ENCODE measurements at regions not wholly inside any gene's neighbourhood (a gene's known extent, or its start where the extent isn't known, plus 50 kb on each side); places are given as distances from the start of the nearest gene placed in this dataset.

- H3K18ac ChIP-seq (ENCODE audit: insufficient read length, low read depth, low read length) = no peak overlapping the region
- no peak for TF ChIP-seq CTCF (conservative IDR thresholded peaks at IDR 0.05)
- H2BK15ac ChIP-seq (ENCODE audit: low read depth, low read length) = no peak overlapping the region
- H4K91ac ChIP-seq (ENCODE audit: insufficient read length, low read depth, low read length) = no peak overlapping the region
- H3K9me3 ChIP-seq (ENCODE audit: control insufficient read depth, low read depth, low read length) = no peaks in the 10 kb centered on the region
- H3K9ac ChIP-seq (ENCODE audit: extremely low read depth, insufficient read length, low read length) = no peak overlapping the region
- H3T11ph ChIP-seq (ENCODE audit: low read length) = no peak overlapping the region
- H3K79me1 ChIP-seq (ENCODE audit: insufficient read depth, low read depth, low read length, poor library complexity, severe bottlenecking) = no peaks in the 10 kb centered on the region
- H3K56ac ChIP-seq (ENCODE audit: insufficient read length, low read depth, low read length) = no peak overlapping the region
- H2AFZ ChIP-seq (ENCODE audit: low read length) = no peak overlapping the region
- H3K27ac Mint-ChIP-seq = no peak overlapping the region
- H2BK12ac ChIP-seq (ENCODE audit: insufficient read length, low read depth, low read length) = no peak overlapping the region
- peaks cover 3 to 4% of the 10 kb centered on the region in 2 experiments; a peak in 2 of 5 replicates for H3K9me3 Mint-ChIP-seq
- H4K20me1 ChIP-seq (ENCODE audit: control insufficient read depth, insufficient read depth, insufficient read length) = no peaks in the 10 kb centered on the region
- no peak overlapping the region for H3K4me2 ChIP-seq (ENCODE audit: insufficient read depth, insufficient read length, low read length)
- peaks cover 5% of the 10 kb centered on the region; the same call in 1 of the 2 replicates for H3K4me1 ChIP-seq (ENCODE audit: insufficient read depth, low read length)
- no peak overlapping the region for H2BK20ac ChIP-seq (ENCODE audit: low read depth, low read length, poor library complexity, severe bottlenecking)
- no peak overlapping the region for H4K5ac ChIP-seq (ENCODE audit: insufficient read length, low read depth, low read length)
- H3K4me3 Mint-ChIP-seq = no peak overlapping the region
- no peaks in the 10 kb centered on the region for H3K23me2 ChIP-seq (ENCODE audit: insufficient read length, low read depth, low read length, poor library complexity, severe bottlenecking)
- H3K27ac ChIP-seq (ENCODE audit: insufficient read length, low read depth, low read length) = no peak overlapping the region
- no peaks in the 10 kb centered on the region for H3K27me3 ChIP-seq (ENCODE audit: insufficient read depth, low read length)
- peaks cover 3 to 9% of the 10 kb centered on the region in 2 experiments for H3K4me1 Mint-ChIP-seq
- H3K23ac ChIP-seq (ENCODE audit: insufficient read length, low read depth, low read length) = no peak overlapping the region
- H4K8ac ChIP-seq (replicated peaks; ENCODE audit: insufficient read length, low read depth, low read length) = no peak overlapping the region
- WGBS (ENCODE audit: extremely low coverage, insufficient read length, low lambda C conversion rate) = no CpG with 5 or more reads among the region's 1 CpG
- no peak overlapping the region for H3K4ac ChIP-seq (ENCODE audit: low read depth, low read length)
- no peaks in the 10 kb centered on the region for H3K79me2 ChIP-seq (ENCODE audit: insufficient read depth, low read length)
- DNase-seq = no peak
- H3K27me3 Mint-ChIP-seq (ENCODE audit: low read depth) = no peaks in the 10 kb centered on the region
- no peak overlapping the region for H3K14ac ChIP-seq (ENCODE audit: insufficient read depth, low read length)
- no peak overlapping the region for H2AK5ac ChIP-seq (ENCODE audit: insufficient read length, low read length)
- H2BK5ac ChIP-seq (ENCODE audit: insufficient read length, low read length) = no peak overlapping the region
- no peaks in the 10 kb centered on the region; a peak in 1 of 7 replicates for H3K36me3 Mint-ChIP-seq (ENCODE audit: insufficient read depth in 1 of 3, low read depth in 3 of 3)
- H2BK120ac ChIP-seq (ENCODE audit: low read depth, low read length, poor library complexity, severe bottlenecking) = no peak overlapping the region
These were observed 77.3 kb upstream of the NEK7 start for GRCh38 chr1:198079432-198079951.
